ENCODE measurements at regions not wholly inside any gene's neighbourhood (a gene's known extent, or its start where the extent isn't known, plus 50 kb on each side); places are given as distances from the start of the nearest gene placed in this dataset.
"Not testable (repeated sequence)": the region's sequence is repeated elsewhere in the genome, so short reads cannot be mapped to it uniquely, and the experiment has no call there.

DNA sequence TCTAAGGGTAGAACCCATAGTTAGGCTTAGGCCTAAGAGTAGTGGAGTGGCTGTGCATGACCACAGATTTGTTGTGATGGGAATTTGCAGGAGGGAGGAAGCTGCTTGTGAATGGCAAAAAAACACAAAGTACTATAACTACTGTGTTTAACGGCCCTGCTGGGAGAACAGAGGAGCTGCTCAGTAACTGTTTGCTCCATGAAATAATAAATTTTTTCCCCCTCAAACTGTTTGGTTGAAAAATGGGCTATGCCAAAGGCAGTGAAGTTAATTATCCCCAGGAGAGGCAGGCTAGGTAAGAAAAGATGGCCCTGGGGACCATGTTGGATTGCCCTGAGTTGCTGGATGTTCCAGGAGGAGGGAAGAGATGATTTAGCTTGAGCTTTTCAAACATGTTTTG lies 216.1 kb upstream of the ADRA1D start:
- DNase-seq, result no peak

DNA sequence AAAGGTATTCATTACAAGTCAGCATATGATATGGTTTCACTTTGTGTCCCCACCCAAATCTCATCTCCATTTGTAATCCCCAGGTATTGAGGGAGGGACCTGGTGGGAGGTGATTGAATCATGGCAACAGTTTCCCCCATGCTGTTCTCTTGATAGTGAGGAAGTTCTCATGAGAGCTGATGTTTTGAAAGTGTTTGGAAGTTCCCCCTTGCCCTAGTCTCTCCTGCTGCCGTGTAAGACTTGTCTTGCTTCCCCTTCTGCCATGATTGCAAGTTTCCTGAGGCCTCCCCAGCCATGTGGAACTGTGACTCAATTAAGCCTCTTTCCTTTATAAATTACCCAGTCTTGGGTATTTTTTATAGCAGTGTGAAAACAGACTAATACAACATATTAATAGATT lies 213.7 kb upstream of the ADRA1D start:
- DNase-seq, result not testable (repeated sequence)

DNA sequence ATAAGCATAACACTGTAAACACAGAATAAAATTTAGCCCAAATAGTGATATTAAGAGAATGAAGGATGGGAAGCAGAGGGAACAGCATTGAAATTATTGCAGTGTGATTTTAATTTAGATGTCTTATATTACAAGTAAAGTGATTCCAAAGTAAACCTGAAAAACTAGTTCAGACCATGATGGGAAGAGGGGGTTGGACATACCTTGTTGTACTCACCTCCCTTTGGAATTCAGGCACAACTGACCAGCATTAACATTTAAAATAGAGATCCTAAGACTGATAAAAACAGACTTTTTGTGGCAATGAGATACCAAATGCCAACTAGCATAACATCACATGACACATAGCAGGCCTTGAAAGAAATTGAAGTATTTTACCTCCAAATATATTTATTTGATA lies 210.0 kb upstream of the ADRA1D start:
- DNase-seq, result no peak

DNA sequence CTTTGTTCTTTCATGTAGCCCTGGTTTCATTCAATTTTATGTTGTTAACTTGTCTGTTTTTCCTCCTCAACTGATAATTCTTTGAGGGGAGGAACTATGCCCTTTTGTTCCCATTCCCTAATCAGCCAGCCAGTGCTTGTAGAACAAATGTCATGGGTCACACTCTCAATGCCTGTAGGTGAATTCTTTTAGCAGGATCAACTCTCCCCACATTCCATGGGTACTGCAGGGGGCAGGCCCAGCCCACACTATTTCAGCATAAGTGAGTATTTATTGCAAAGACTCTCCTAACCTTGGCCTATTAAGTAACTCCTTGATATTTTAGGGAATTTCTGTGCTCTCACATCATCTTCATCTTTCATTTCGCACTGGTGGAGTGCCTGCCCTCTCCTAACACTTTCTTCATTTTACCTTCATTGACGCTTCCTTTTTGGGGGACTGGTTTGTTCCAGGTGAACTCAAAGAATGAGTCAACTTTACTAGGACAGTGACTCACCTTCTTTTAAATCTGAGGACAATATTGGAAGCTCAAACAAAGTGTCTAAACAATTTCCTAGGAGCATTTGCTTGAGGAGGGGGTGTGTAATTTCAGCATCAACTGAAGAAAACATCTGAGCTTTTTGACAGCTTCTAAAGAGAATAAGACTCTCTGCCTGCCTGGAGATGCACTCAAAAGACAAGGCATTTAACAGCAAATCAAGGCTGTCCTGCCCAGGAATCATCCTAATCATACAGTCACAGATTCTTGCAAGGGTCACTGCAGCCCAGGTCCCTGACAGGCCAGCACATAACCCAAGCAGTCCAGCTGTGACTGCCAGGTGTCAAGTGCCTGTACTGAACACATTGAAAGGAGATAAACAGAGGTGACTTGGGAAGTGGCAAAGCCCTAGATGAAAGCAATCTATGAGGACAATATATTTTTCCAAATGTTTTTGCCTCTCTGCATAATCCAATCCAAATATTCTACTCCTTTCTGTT lies 208.8 kb upstream of the ADRA1D start:
- no peak for DNase-seq

DNA sequence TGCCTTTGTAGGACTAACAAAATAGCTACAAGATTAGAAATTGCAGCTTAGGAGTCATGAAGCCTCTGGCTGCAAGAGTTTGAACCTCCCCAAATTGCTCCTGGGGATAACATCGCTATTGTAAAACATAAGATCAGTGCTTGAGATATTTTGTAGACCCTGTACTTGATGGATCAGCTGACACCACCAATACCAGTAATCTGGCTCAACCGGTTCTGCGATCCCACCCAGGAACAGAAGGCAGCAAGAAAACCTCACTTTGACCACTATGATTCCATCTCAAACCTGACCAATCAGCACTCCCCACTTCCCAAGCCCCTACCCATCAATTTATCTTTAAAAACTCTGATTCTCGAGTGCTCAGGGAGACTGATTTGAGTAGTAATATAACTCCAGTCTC lies 206.9 kb upstream of the ADRA1D start:
- DNase-seq, result no peak

DNA sequence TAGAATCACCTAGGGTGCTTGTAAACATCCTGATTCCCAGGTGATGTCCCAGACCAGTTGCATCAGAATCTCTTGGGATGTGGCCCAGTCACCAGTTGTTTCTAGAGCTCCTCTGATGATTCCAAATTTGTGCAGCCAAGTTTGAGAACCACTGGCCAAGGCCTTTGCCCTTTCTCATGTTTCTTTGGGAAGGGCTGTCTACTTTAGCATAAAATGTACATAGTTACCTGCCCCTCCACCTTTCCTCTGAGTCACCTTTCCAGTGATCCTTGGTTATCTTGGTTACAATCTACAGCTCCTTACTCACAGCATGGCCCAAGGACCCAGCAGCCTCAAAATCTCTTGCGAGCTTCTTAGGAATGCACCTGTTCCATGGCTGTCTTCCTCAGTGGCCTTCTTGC lies 206.2 kb upstream of the ADRA1D start:
- DNase-seq, result no peak

DNA sequence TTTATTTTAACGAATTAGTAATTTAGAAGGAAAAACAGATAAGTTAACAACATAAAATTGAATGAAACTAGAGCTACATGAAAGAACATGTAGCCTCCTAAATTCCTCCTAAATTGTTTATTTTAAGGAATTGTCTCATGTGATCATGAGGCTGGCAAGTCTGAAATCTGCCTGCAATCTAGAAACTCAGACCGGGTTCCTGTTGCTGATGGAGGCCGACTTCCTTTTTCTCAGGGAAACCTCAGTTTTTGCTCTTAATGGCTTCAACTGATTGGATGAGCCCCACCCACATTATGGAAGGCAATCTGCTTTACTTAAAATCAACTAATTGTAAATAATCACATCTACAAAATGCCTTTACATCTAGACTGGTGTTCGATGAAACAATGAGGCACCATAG lies 205.0 kb upstream of the ADRA1D start:
- no peak for DNase-seq

DNA sequence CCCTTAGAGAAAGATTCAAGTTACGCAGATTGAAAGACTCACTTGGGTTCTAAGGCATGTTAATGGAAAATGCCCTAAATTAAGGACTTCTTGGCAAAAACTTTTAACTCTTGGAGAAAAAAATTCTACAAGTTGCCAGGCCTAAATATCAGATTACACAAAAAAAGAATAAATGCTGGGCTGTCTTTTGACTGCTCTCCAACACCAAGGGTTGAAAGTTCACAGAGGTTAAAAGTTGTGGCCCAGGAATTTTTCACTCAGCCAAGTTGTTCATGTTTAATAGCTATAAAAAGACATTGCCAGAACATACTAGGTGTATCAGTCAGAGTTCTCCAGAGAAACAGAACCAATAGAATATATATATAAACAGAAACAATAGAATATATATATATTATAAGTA lies 204.3 kb upstream of the ADRA1D start:
- no peak for DNase-seq

DNA sequence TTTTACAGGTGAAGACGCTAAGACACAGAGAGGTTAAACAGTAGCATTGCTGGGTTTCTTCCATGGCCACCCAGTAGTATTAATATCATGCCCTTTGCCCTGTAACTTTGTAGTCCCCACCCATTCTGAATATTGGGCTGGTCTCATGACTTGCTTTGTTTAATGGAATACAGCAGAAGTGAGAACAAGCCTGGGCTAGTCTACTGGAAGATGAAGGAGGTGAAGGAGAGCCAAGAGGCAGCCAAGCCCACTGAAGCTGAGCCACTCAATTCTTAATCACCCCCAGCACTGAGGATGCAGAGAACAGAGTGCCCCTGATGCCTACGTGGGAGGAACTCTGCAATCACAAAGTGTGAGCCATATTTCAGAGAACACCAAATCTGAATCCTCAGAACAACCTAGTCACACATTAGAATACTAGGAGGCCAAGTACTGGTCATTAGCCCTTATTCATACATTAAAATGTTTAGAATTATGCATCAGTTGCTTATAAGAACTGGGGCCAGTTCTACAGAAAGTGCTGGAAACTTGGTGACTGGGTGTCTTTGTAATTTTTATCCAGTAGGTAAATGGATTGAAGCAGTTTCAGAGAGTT lies 202.5 kb upstream of the ADRA1D start:
- DNase-seq, result no peak

DNA sequence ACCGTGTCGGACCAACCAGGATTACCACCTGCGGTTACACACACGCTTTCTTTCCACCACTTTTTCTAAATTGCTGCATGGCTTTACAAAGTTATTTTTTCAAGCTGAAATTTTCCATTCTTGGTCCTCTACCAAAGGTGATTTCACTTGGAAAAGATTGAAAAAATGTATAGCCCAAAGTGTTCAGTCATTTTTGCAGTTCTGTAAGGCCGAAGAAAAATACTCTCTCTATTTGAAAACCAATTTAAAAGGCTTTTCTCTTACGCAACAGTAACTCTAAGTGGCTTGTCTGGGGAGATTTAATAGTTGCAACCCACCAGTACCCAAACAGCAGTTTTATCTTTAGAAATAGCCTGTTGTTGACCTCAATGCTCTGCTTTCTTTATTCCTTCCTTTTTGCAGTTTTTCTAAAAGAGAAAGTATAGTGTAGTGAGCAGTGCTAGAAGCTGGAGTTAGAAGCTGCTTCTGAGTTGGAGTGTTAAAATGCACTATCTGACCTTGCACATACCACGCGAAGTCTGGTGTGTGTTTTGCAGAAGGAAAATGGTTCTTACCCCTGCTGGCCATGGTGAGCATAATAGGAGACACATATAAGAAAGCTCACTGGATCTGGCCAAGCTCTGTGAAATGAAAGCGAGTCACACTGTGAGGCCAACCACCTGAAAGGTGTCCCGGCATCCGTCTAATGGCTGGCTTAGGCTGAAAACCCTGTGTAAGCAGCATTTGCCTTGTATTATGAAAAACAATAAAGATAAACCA lies 201.0 kb upstream of the ADRA1D start:
- no peak for DNase-seq

DNA sequence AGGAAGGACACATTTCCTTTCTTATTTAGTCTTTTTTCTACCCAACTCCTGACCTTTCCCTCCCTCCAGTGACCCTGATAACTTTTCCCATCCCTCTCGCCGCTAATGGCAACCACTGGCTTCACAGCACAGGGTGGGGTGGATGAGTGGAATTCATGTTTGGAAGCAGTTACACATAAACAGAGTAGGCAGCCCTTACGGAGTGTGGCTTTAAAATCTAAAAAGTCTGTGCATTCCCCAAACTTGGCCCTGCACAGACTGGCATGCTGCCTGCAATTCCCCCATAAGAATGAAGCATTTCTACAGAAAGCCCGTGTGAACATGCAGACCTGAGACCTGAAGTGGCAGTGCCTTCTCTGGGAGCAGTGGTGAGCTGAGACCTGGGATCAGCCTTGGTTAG lies 196.7 kb upstream of the ADRA1D start:
- no peak for DNase-seq

DNA sequence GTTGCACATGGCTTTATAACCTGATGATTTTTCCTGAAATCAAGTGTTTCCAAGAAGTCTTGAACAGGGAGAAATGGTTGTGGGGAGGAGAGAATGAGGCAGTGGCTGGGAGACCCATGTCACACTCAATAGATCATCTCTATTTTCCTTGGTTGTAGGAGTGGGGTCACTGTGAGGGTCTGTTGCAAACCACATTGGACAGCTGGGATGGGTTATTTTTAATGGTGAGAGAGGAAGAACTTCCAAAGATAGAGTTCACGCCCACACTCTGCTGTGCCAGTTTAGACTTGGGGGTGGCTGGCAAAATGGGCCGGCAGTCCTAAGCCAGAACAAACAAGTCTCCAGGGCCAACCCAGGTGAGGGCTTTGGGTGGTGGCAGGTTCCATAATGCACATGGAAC lies 196.2 kb upstream of the ADRA1D start:
- DNase-seq, result no peak

DNA sequence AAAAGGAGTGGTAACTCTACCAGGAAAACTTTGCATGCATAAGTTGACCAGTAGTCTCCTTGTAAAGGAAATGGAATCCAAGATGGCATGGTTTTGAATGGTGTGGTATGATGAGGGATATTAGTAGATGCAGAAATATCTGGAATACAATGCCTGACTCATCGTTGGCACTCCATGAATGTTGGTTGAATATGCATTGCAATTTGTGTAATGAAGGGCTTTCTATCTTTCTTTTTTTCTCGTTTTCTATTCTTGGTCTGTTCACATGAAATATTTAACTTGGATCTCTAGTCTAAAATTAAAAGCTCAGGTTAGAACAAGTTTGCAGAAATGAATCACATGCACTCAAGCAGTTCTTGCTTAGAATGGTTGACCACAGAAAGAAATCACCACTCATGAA lies 195.3 kb upstream of the ADRA1D start:
- no peak for DNase-seq

DNA sequence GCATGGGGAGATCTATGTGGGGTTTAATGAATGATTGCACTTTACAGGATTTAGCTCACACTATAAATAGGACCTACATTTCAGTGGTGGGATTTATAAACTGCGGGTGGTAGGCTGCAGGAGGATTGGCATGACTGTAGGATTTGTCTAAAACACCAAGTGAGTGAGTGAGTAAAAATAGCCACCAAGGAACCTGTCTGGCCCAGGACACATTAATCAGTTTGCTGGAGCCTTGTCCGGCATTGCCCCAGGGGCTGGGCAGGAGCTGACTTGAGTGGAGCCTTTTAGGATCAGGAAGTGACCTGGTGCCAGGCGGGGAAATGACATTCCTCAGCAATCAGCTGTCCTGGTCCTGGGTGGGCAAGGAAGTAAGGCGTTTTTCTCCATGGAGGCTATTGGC lies 193.9 kb upstream of the ADRA1D start:
- no peak for DNase-seq

DNA sequence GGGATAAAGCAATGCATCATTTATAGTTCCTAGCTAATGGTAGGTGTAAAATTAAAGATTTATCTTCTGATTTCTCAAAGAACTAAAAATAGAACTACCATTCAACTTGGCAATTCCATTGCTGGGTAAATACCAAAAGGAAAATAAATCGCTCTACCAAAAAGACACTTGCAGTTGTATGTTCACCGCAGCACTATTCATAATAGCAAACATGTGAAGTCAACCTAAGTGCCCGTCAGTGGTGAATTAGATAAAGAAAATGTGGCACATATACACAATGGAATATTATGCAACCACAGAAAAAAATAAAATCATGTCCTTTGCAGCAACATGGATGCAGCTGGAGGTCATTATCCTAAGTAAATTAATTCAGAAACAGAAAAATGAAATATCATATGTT lies 192.8 kb upstream of the ADRA1D start:
- DNase-seq, result no peak

DNA sequence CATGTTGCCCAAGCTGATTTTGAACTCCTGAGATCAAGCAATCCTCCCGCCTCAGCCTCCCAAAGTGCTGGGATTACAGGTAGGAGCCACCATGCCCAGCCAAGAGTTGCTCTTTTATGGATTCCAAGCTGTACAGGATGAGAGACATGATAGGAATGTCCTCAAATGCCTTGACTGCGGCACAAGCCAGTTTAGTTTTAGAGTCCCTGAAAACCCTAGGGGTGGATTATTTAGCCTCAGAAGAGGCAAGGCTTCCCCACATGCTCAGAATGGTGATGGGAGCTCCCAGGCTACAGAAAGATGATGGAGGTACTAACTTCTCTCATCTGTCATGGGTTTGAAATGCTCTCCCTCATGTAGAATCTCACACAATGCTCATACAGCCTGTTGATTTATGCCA lies 192.1 kb upstream of the ADRA1D start:
- DNase-seq, result no peak

DNA sequence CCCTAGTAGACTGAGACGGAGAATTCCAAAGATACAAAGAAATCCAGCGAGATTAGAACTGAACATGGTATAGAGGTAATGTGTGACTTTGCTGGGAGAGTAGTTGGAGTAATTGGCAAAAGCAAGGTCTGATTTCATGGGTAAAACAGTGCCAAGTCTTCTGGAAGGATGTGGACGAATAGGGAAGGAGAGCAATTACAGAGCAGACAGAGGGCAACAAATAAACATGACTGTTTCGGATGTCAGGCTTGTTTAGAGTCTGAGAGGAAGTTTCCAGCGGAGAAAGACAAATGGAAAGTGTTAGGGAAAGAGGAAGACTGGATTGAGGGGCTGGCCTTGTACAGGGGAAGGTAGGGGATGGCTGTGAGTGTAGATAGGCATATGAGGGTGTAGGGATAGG lies 190.4 kb upstream of the ADRA1D start:
- no peak for DNase-seq

DNA sequence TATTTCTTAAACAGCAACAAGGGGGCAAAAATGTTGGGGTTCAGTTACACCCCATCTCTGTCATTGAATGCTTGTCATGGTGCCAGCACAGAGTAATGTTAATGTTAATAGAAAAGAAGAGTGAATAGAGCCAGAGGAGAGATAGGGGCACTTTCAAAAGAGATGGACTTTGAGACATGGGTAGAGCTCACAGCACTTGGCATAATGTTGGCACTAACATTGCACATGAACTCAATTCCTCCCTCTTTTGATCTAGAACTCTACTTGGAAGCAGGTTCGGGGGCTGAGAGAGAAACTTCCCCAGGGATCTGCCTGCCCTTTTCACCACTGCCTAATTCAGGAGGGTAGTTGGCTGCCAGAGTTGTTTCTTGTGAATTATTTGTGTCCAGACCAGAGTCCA lies 188.0 kb upstream of the ADRA1D start:
- no peak for DNase-seq

DNA sequence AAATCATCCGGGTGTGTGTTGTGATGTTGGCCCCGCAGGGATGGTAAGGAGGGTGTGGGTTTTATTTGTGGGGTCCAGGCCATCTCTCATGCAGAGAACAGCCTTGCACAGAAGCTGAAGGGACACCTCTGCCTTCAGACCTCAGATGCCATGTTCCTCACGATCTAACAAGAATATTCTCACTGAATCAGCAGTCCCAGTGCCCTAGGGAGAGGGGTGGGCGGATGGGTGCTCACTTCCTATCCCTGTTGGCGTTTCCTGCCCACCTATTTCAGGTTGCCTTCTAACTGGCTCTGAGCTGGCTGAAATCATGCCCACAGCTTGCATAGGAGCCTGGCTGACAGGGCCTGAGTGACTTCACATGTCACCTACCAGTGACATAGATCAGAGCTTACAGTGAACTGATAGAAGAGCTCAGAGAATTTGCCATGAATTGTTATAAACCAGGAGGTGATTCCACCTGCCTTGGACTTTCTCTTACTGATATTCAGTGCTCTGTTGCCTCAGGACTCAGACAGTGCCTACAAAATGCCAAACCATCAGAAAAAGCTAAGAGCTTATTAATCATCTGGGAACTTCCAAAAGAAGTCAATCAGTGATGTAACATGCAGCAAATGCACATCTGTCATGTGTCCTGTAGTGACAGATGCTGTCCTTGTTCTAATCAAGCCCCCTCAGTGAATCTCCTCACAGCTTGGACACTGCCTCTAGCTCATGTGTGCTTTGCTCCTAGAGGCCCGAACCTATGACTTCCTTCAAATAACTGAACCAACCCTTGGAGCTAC lies 186.8 kb upstream of the ADRA1D start:
- DNase-seq, result no peak

DNA sequence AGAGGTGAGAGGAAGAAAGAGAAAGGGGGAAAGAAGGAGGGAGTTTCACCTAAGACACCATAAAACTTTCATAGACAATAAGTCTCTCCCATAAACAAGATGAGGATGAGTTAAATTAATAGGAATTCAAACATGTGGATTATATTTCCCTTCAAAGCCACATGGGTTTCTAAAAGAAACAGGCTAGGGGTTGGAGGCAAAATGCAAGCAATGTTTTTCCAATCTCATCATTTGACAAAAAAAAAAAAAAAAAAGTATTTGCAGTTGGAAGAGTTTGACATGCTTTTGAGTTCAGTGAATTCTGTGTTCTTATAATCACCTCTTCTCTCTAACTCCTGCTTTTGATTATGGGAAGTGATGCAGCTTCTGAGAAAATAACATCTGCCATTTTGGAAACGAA lies 186.1 kb upstream of the ADRA1D start:
- no peak for DNase-seq

DNA sequence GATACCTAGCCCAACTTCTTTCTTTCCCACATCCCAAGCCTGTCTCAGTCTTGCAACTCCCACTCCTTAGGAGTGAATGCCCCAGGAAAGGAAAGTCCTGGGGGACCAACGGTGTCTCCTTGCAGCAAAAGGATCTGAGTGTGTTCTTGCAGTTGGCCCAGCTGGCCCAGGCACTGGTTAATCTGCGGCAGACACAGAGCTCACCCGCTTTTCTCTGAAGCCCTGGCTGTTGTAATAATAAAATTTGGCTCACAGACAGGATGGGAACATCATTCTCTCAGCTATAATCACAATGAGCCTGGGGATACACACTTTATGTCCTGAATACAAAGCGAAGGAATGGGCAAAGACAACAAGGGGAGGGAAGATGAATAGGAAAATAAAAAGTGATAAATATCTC lies 185.6 kb upstream of the ADRA1D start:
- DNase-seq, result no peak

DNA sequence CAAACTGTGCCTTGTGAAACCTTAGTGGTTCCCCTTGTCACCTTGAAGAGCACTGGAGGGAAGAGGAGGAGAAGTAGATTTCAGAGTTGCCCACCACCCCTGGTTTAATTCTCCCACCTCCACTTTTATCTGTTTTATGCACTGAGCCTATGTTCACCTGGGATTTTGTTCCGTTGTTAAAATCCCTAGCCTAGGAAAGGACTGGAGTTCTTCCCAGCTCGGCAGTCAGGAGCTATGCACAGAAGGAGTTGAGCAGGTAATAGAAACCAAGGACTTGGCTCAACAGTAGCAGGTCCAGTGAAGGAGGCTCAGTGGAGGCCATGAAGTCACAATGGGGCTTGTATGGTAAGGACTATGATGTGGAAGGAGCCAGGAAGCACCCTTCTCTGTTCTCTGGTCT lies 182.4 kb upstream of the ADRA1D start:
- no peak for DNase-seq

DNA sequence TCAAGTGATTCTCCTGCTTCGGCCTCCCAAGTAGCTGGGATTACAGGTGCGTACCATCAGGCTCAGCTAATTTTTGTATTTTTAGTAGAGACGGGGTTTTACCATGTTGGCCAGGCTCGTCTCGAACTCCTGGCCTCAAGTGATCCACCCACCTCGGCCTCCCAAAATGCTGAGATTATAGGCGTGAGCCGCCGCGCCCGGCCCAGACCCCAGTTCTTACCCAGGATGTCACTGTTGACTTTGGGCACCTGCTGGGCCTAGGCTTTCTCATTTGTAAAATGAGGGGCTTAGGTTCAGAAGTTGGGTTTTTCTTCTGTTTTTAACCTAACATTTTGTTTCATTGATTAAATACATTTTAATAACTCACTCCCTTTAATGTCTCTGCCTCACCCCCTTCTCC lies 181.7 kb upstream of the ADRA1D start:
- DNase-seq, result not testable (repeated sequence)

All from NCI-H2227 treated with DMSO at 0.1 percent for 48 hours (cell line).